ENCODE measurements at regions not wholly inside any gene's neighbourhood (a gene's known extent, or its start where the extent isn't known, plus 50 kb on each side); places are given as distances from the start of the nearest gene placed in this dataset.

GRCh38 chr2:128502200-128502599 is 183.5 kb upstream of the HS6ST1 start:
- Histone ChIP-seq H3K4me1 (no peaks in the 10 kb centered on the region), H3K27me3 (no peaks in the 10 kb centered on the region), H3K9me3 (no peaks in the 10 kb centered on the region), H3K27ac (no peak overlapping the region), H3K4me3 (no peak overlapping the region), H3K36me3 (no peaks in the 10 kb centered on the region)
- intact Hi-C loops (cut with DNase I): no loop called here
- ATAC-seq (no peak), DNase-seq (peak; percentile 0)
- no peak for TF ChIP-seq CTCF (IDR thresholded peaks at IDR 0.05)

- H3K9me3 ChIP-seq: no peaks in the 10 kb centered on the region
- no peak overlapping the region for H3K27ac ChIP-seq
- H3K4me3 ChIP-seq: no peak overlapping the region
- H3K36me3 ChIP-seq: no peaks in the 10 kb centered on the region
- DNase-seq (peak; percentile 58), ATAC-seq (no peak)
- no peaks in the 10 kb centered on the region for H3K27me3 ChIP-seq
- TF ChIP-seq CTCF (IDR thresholded peaks at IDR 0.05): no peak
- H3K4me1 ChIP-seq: no peaks in the 10 kb centered on the region
- intact Hi-C loops (cut with DNase I): no loop called here
These were observed 184.1 kb upstream of the HS6ST1 start for GRCh38 chr2:128502638-128503246.

DNA sequence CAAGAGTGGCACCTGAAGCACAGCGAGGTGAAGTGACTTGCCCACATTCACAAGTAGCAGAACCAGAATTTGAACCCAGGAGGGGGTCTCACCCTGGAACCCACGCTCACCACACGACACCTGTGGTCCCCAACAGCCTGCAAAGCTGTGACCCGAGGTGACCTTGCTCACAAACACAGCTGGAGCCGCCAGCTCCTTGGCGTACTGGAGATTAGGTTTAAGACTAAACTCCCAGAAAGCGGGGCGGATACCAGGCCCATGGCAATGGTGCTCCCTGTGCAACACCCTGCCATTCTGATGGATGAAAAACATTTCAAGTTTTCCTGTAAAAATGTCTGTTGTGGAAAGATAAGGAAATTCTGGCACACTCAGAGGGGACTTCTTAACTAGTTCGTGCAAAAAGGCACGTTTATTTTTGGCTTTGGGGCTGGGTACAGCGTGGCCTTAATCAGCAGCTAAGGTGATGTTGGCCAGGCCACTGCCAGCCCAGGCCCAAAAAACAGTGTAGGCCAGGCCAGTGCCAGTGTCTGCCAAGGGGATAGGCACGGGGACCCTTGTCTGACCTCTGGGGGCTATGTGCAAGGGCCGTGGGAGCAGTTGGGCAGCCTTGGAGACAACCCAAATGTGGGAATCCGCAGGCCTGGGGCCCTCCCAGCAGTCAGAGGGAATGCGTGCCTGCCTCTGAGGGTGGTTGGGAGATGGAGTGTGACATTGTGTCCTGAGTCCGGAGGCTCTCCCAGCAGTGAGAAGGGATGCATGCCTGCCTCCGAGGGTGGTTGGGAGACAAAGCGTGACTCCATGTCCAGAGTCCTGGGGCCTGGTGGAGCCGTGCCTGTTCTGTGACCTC is 185.0 kb upstream of the HS6ST1 start:
- H3K4me3 ChIP-seq: no peak overlapping the region
- no peaks in the 10 kb centered on the region for H3K36me3 ChIP-seq
- H3K4me1 ChIP-seq: no peaks in the 10 kb centered on the region
- no peak for TF ChIP-seq CTCF (IDR thresholded peaks at IDR 0.05)
- peak; percentile 56 for DNase-seq
- no peak for ATAC-seq
- no peaks in the 10 kb centered on the region for H3K27me3 ChIP-seq
- H3K27ac ChIP-seq: no peak overlapping the region
- H3K9me3 ChIP-seq: no peaks in the 10 kb centered on the region
- intact Hi-C loops (cut with DNase I): no loop called here

GRCh38 chr2:128504246-128505149 is 185.8 kb upstream of the HS6ST1 start:
- no peak overlapping the region for H3K27ac ChIP-seq
- ATAC-seq: no peak

More at GRCh38 chr2:128504246-128505149, 185.8 kb upstream of the HS6ST1 start:
- Histone ChIP-seq H3K27me3 (no peaks in the 10 kb centered on the region), H3K4me1 (no peaks in the 10 kb centered on the region), H3K36me3 (no peaks in the 10 kb centered on the region), H3K4me3 (no peak overlapping the region), H3K9me3 (no peaks in the 10 kb centered on the region)
- intact Hi-C loops (cut with DNase I): no loop called here
- TF ChIP-seq CTCF (IDR thresholded peaks at IDR 0.05): no peak
- DNase-seq: no peak
